GM18508 (cell line): ENCODE measurements at regions not wholly inside any gene's neighbourhood (a gene's known extent, or its start where the extent isn't known, plus 50 kb on each side); places are given as distances from the start of the nearest gene placed in this dataset.

ENCODE experiments used
- ATAC-seq: cut with Tn5 transposase; IDR thresholded peaks from one replicate; pipeline ENCODE4 v1.9.1; 2021; ENCODE audit warnings: moderate number of reproducible peaks; ENCODE audit not compliant: insufficient read depth, unreplicated experiment

DNA sequence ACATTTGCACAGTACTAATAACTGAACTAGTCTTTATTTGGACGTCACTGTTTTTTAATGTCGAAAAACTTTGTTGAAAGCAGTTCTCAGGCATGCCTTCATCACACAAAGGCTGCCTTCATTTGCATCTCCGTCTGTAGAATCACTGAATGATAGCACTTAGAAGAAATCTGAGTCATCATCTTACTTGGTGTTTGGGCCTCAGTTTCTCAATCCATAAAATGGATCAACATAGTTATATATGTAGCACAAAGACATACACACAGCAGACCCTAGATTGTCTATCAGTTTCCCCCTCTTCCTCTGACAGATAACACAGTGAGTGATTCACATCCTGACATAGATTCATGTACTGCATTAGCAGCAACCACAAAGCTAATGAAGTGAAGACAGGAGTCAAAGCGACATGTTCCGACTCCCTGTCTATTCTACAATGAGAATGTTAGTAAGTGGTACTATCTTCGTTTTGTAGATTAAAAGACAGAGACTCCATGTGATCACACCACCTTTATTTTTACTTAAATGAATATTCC is 80.4 kb upstream of the PDE10A start:
- ATAC-seq, result no peak

DNA sequence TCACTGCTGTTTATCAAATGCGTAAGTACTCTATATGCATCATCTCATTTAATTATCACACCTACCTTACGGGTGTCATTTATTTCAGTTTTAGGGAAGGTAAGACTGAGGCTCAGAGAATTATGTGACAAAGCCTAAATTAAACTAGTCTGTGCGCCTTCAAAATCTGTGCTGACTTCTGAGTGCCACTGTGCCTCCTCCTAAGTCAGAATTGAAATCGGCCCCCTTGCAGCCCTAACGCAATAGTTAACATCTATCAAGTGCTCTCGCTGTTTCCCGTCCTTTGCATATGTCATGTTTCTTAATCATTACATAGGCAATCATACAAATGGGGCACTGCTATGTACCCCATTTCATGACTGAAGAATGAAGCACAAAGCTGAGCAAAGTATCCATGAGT is 79.0 kb upstream of the PDE10A start:
- ATAC-seq, result no peak

DNA sequence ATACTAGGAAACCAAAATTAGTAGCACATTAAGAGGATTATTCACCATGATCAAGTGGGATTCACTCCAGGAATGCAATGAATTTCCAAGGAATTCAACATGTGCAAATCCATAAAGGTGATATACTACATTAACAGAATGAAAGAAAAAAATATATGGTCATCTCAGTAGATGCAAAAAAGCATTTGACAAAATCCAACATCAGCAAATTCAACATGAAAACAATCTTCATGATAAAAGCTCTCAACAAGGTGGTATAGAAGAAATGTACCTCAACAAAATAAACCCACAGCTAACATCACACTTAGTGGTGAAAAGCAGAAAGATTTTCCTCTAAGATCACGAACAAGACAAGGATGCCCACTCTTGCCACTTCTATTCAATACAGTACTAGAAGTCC is 74.4 kb upstream of the PDE10A start:
- ATAC-seq, result no peak

DNA sequence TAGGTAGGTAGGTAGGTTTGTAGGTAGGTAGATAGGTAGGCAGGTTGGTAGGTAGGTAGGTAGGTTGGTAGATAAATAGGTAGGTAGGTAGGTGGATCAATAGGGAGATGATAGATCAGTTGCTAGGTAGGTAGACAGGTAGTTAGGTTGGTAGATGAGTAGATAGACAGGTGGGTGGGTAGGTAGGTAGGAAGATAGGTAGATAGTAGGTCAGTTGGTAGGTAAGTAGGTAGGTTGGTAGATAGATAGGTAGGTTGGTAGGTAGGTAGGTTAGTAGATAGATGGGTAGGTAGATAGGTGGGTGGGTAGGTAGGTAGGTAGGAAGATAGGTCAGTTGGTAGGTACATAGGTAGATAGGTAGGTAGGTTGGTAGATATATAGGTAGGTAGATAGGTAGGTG is 72.0 kb upstream of the PDE10A start:
- ATAC-seq, result no peak

DNA sequence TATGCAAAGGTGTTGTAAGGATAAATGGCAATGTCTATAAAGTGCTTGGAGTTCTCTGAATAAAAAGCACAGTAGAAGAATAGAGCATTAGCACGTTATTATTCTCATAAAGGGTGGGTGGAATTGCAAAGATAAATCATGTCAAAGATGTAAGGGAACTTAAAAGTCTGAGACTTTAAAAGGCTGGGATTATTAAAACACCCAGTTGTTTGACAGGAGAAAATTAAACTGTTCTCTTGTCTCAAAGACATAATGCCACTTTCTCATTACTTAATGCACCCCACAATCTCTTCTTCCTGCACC is 70.4 kb upstream of the PDE10A start:
- no peak for ATAC-seq

DNA sequence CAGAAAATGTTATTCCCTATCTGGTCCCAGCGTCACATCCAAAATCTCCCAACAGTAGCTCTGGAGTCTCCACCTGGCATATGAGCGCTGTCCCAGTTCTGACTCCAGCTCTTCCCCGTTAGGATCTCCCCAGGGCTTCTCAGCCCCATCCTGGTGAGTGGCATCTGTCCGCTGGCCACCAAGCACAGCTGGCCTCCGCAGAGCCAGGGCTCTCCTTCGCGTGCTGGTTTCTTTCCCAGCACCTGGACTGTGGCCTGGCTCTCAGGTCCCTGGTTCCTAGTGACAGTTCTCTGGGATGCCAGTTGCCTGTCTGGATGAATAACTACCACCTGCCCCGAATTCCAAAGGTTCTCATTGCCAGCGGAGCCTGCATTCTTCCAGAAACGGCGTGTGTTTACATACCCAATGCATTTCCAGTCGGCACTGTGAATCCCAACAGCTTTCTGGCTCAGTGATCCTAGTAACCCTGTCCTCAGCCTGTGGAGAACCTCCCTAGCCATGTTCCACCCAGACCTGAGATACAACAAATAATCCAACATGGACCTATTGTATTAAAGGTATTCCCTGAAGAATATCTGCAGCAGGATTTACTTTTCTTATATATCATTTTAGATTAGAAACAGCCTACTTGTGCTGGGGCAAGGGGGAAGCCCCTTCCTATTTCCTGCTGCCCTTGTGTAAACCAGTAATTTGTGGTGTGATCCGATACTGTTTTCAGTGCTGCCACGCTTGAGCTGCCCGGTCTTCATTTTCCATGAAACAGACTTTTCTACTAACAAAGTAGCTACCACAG is 69.9 kb upstream of the PDE10A start:
- no peak for ATAC-seq

DNA sequence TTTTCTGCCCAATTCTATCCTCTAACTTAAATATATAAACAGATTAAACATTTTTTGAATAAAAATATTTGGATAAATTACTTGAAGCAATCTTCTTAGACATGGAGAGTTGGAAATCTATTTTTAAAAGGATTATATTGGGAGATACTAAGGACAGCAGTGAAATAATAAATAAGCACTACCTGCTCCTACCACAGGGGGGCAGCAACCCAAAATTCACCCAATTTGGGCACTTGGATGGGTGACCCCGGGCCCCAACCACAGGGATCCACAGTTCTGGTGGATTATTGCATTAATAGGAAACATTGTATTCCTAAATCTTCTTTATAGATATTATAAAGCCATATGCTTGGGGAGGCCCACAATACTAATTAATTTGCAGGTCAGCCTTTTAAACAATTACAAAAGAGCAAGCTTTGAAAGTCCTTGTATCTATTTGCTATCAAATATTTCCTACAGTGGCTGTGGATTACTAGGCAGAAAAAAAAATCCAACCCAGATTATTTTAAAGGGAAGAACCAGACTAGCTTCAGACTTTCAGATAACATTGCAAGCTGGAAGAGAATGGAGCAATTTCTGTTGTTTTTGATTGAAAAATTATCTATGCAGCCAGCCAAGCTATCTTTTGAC is 66.4 kb upstream of the PDE10A start:
- ATAC-seq, result no peak

DNA sequence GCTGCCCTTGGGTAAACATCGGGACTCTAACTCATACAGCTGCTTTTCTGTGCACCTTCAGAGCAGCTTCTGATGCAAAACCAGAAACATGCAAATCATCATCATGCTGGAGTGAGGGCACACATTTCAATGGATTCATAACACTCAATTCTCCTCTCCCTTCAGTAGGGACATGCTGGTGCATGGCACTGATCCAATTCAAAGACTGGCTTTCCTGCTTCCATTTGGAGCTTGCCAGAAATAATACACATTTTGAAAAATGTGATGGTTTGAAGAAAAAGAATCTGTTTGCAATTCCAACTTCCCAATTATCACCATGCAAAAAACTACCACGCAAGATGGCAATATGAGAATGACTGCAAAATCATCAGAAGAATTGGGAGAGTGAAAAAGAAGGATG is 65.2 kb upstream of the PDE10A start:
- no peak for ATAC-seq

DNA sequence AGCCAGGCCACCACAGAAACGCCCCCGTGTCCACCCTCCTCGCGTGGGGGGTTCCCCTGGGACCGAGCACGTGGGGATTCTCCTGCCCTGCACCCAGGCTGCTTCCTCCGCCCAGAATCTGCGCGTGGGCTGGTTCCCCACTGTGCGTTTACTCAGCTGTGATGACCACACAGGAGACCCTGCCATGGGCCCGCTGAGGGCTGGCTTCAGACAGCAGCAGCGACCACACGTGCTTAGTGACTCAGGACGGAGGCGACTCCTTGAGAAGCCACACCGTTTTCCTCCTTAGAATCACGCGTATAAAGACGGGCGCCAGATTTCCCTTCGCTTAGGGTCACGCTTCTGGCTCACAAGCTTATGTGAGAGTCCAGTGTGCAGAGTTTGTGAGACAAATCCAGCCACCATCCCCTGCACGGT is 63.9 kb upstream of the PDE10A start:
- no peak for ATAC-seq

DNA sequence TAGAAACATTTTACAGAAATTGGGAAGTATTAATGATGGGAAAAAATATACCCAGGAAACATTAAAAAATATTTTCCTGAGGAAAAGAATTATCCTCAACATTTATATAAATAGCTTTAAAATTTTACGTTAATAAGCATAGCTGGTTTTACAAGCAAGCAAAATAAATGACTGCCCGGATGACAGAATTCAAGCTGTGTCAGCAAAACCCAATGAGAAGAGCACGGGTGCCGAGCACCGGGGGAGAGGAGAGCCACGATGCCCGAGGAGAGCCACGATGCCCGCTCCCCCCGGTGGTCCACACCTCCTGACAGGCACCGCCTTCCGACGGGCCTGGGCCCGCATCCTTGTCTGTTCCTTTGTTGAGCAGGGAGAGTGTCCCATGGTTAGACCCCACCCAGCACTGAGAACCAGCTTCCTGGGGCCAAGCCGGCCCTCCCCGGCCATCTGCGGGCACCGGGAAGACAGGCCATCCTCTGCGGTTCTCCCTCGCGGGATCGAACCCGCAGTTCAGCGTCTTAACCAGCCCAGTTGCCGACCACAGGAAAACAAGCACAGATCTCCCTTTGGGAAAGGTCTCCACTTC is 63.3 kb upstream of the PDE10A start:
- ATAC-seq, result no peak

DNA sequence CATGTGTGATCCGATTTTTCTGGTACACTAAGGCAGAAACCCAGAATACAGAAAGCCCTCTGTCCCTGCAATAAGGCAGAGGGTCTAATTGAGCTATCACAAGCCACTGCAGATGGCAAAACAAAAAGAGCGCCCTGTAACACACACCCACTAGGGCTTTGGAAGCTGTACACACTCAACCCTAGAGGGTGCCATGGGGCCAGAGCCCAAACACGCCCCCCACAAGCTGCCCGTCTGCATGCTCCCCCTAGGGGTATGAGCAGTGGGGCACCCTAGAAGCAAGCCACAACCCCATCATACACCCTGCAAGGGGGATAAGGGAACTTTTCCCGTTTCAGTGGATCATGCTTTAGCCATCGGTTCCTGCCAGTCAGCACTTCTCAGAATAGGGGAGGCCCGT is 62.2 kb upstream of the PDE10A start:
- ATAC-seq, result no peak

DNA sequence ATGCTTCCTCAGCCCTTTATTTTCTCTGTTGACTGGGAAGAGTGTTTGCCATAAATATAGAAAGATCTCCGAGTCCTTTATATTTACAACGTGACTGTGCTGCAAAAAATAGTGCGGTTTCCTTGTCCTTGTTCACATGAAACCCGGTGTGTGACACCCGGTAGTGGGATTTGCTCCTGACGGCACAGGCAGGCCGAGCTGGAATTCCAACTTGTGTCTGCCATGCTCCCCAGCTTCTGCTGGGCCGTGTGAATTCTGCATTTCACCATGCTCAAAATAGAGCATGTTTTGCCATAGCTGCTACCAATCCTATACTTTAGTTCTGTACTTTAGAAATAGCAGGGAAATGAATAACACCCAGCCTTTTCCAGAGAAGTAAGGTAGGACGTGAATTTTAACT is 60.3 kb upstream of the PDE10A start:
- no peak for ATAC-seq

DNA sequence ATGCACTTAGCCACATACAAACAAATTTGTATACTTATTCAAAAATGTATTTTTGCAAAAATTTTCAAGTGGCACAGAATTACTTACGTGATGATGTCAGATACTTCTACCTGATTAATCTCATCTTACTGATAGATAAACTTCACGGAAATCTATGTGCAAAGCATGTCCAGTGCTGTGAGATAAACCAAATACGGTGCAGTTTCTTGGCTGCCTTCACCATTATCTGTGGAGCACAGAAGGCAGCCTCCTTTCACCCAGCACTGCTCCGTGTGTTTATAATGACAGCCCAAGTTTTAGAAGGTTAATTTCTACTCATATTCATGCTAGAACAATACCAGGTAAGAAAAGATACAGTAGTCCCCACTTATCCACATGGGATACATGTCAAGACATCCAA is 59.0 kb upstream of the PDE10A start:
- no peak for ATAC-seq

DNA sequence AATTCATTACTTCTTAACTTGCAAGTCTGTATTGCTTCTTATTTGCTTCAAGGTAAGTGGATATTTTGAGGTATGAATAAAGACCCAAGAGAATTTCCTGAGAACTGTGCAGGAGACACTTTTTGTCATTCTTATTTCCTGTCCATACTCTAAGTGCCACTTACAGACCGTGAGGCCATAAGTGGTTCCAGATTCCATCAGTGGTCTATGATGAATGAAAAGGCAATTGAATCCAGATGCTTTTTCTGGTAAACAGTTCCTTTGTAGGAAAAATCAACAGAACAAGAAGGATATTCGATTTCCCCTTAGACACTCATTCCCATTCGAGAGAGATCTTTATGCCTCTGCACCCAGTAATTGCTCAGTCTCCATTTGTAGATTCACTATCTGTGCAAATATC is 58.3 kb upstream of the PDE10A start:
- no peak for ATAC-seq

DNA sequence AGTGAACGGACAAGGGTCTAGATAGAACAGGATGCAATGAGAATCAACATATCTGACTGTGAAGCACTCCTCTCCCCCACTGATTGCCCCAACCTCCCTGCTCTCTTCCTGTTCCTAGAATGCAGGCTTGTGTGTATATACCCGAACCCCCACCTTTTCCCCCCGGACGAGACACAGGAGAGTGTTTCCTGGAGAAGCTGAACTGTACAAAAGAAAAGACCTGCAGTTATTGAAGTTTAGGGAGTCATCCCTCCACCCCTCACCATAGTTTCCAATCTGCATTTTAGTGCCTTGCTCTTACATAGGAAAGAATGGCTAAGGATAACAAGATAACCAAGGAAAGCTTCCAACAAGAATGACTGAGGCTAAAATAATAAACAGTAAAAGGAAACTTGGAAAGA is 55.5 kb upstream of the PDE10A start:
- ATAC-seq, result no peak

DNA sequence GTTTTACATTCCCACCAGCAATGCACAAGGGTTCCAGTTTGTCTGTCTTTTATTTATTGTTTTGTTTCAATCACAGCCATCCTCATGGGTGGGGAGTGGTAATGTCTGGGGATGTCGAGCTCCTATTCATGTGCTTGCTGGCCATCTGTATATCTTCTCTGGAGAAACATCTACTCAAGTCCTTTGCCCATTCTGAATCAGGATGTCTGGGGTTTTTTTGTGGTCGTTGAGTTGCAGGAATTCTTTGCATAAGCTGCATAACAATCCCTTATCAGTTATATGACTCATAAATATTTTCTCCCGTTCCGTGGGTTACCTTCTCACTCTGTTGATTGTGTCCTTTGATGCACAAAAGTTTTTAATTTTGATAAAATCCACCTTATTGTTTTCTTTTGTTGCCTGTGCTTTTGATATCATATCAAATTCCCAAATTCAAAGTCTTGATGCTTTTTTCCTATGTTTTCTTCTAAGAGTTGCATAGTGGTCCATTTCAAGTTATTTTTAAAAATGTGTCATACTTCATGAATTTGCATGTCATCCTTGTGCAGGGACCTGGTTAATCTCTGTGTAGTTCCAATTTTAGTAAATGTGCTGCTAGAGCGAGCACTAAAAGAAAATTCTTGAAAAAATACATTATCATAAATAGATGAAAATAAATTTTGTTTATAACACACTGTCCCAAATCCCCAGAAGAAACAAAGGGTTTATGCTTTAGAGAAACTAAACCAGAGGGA is 54.9 kb upstream of the PDE10A start:
- no peak for ATAC-seq

DNA sequence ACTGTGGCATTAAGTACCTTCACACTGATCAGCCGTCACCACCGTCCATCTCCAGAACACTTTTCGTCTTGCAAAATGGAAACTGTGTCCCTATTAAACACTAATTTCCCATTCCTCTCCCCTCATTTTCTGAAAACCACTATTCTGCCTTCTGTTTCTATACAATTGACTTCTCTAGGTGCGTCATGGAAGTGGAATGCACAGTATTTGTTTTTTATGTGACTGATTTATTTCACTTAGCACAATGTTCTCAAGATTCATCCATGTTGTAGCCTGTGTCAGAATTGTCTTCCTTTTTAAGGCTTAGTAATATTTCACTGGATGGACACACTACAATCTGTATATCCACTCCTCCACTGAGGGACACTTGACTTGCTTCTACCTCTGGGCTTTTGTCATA is 53.8 kb upstream of the PDE10A start:
- ATAC-seq, result no peak

DNA sequence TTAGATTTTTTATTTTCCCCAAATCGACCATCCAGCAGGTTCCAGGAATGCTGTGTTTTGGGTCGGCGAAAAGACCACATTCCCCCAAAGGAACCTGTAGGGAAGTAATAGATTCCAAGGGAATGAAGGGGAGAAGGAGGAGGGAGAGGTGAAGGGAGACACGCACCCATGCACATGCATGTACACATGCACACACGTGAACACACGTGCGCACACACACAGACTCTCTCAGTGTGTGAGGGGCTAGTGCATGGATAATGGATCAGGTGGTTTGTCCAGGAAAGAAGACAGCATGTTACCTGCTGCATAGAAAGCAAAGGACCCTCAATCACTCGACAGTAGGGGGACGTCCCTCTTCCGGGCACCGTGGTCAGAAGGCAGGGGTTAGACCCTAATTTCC is 52.4 kb upstream of the PDE10A start:
- no peak for ATAC-seq

DNA sequence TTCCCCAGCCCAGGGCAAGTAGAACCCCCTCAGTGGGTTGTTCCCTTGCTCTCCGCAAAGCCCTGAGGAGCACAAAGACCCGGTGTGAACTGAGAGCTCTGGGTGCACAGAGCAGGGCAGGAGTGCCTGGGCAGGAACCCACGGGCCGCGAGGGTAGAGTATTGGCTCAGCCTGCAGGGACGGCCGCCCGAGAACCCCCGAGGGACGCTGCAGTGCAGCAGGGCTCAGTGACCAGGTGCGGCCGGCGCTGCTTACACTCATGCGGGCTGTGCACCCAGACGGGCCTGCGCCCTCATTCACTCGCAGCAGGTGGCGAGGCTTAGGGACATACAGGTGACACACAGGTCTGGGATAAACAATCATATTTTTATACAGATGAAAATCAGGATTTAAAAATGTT is 51.9 kb upstream of the PDE10A start:
- ATAC-seq, result no peak

DNA sequence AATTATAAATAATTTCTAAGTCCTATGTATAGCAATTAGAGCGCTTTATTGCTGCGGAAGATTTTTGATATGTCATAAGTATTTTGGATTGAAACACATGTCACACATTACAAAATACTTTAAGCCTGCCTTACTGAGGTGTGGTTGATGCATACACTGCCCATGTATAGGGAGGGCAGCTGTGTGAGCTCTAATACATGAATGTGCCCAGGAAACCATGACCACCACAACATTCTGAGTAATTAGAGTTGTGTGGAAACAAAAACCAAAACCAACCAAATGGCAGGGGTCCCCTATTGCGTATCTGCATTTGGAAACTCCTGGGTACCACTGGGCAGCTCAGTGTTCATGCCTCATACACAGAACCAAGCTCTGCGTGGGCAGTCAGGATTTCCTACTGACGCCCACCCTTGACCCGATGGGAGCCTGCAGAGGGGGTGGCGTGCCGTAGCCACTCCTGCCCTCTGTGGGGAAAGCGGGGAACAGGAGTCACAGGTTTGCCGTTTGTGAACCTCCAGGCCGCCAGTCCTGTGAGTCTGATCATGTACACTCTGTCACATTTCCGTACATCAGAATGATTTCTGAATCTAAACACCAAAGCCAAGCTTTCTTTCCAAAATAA is 50.9 kb upstream of the PDE10A start:
- no peak for ATAC-seq
